Neural cell (in vitro differentiated cells): ENCODE measurements at regions not wholly inside any gene's neighbourhood (a gene's known extent, or its start where the extent isn't known, plus 50 kb on each side); places are given as distances from the start of the nearest gene placed in this dataset.

Experiments
- CTCF ChIP-seq: fragments of 450-650 bp; IDR thresholded peaks from 2 replicates; pipeline ENCODE4 v1.5.1; 2014; ENCODE audit warnings: antibody characterized with exemption, mild to moderate bottlenecking, moderate library complexity; ENCODE audit not compliant: poor library complexity, severe bottlenecking
- EP300 ChIP-seq: fragments of 450-650 bp; conservative IDR thresholded peaks from 2 replicates; pipeline ENCODE4 v1.6.1; 2014; ENCODE audit warnings: antibody characterized with exemption, mild to moderate bottlenecking, moderate library complexity; ENCODE audit not compliant: poor library complexity, severe bottlenecking
- EZH2 ChIP-seq: fragments of 200-600, 300-800 bp; shearing (Covaris generic), sonication (generic); IDR thresholded peaks from 2 replicates; pipeline ENCODE4 v1.6.1; 2014; ENCODE audit warnings: antibody characterized with exemption, low read length, borderline replicate concordance, mild to moderate bottlenecking; ENCODE audit not compliant: insufficient read depth, poor library complexity, severe bottlenecking
- MXI1 ChIP-seq: fragments of 450-650 bp; conservative IDR thresholded peaks from 2 replicates; pipeline ENCODE4 v1.6.1; 2014; ENCODE audit warnings: antibody characterized with exemption, mild to moderate bottlenecking; ENCODE audit not compliant: poor library complexity, severe bottlenecking
- POLR2AphosphoS5 ChIP-seq: IDR thresholded peaks from 2 replicates; pipeline ENCODE4 v1.6.1; 2012
- RAD21 ChIP-seq: fragments of 450-650 bp; conservative IDR thresholded peaks from 2 replicates; pipeline ENCODE4 v1.6.1; 2014; ENCODE audit warnings: antibody characterized with exemption, mild to moderate bottlenecking, moderate library complexity
- REST ChIP-seq: IDR thresholded peaks from 2 replicates; pipeline ENCODE4 v1.6.1; 2012; ENCODE audit warnings: borderline replicate concordance
- SMC3 ChIP-seq: fragments of 450-650 bp; conservative IDR thresholded peaks from 2 replicates; pipeline ENCODE4 v1.6.1; 2014; ENCODE audit warnings: antibody characterized with exemption, mild to moderate bottlenecking, moderate library complexity; ENCODE audit not compliant: poor library complexity
- TAF1 ChIP-seq: IDR thresholded peaks from 2 replicates; pipeline ENCODE4 v1.6.1; 2012; ENCODE audit warnings: low read depth

- TF ChIP-seq REST (no peak), CTCF (no peak), TAF1 (no peak), EP300 (no peak), EZH2 (no peak), RAD21 (no peak), POLR2AphosphoS5 (no peak), SMC3 (no peak), MXI1 (no peak)
Measured at GRCh38 chr7:1301054-1301881, 68.6 kb downstream of the UNCX start.
